Testis (tissue), 2 donors: ENCODE measurements at regions not wholly inside any gene's neighbourhood (a gene's known extent, or its start where the extent isn't known, plus 50 kb on each side); places are given as distances from the start of the nearest gene placed in this dataset.
A peak's percentile ranks its signal among the peaks of the same experiment; 100 is the strongest.

Experiments
- DNase-seq: peaks from one replicate; pipeline ENCODE4 v3.0.0-alpha.2; 2019
- H3K27ac ChIP-seq, 2 donors: fragments of 200-600 bp; sonication (generic); one replicate each; pipeline ENCODE4 v1.5.1; 2019
- H3K27me3 ChIP-seq: fragments of 200-600 bp; sonication (generic); one replicate; pipeline ENCODE4 v1.5.1; 2019
- H3K36me3 ChIP-seq: fragments of 200-600 bp; sonication (generic); one replicate; pipeline ENCODE4 v1.5.1; 2017; ENCODE audit warnings: low read depth; ENCODE audit errors: missing control alignments
- H3K4me1 ChIP-seq: fragments of 200-600 bp; sonication (generic); one replicate; pipeline ENCODE4 v1.5.1; 2019
- H3K4me3 ChIP-seq, 2 donors: fragments of 200-600 bp; sonication (generic); one replicate each; pipeline ENCODE4 v1.5.1; 2017 to 2019
- H3K9me3 ChIP-seq: fragments of 200-600 bp; sonication (generic); one replicate; pipeline ENCODE4 v1.5.1; 2017
- POLR2A ChIP-seq: fragments of 450-650 bp; IDR thresholded peaks from one replicate; pipeline ENCODE4 v1.6.1; 2017; ENCODE audit warnings: antibody characterized with exemption, mild to moderate bottlenecking, moderate library complexity
- WGBS, 2 donors: methylation state at CpG; one replicate each; pipeline ENCODE4 v1.1.5; 2018; 5-methylcytosine and 5-hydroxymethylcytosine counted together
- intact Hi-C: fragments of 100-400 bp; cut with DNase I; formaldehyde crosslinking; loops from one replicate; pipeline ENCODE4 v1.15.1; 2023; ENCODE audit warnings: low total_unique reads
- TF ChIP-seq, protein P1 (sequence below), 3 experiments: fragments of 450-650 bp in 2 of 3; fragments of 200-600 bp in 1 of 3; sonication (generic) in 1 of 3; IDR thresholded peaks; one replicate each; pipeline ENCODE4 v1.5.1; 2016 to 2019; ENCODE audit warnings: antibody characterized with exemption in 3 of 3, mild to moderate bottlenecking in 2 of 3, moderate library complexity in 1 of 3

DNA sequence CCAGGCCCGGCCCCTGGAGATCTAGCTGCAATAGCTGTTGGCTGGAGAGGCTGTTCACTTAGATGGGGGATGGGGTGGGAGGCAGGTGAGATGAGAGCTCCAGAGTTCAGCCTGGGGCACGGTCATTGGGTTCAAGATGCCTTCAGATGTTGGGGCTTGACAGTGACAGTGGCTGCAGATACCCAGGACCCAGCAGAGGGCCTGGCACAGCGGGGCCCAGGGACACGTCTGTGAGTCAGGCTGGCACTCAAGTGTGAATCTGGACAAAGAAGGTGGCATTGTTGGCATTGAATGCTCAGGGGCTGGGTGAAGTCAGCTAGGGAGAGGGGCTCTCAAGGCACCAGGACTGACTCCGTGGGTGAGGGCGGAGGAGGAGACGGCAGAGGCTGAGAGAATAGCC is 328.1 kb downstream of the SEC14L1 start:
- H3K36me3 ChIP-seq = no peaks in the 10 kb centered on the region
- no peak for DNase-seq
- no peaks in the 10 kb centered on the region for H3K9me3 ChIP-seq
- H3K27me3 ChIP-seq = no peaks in the 10 kb centered on the region
- TF ChIP-seq, protein P1, sequence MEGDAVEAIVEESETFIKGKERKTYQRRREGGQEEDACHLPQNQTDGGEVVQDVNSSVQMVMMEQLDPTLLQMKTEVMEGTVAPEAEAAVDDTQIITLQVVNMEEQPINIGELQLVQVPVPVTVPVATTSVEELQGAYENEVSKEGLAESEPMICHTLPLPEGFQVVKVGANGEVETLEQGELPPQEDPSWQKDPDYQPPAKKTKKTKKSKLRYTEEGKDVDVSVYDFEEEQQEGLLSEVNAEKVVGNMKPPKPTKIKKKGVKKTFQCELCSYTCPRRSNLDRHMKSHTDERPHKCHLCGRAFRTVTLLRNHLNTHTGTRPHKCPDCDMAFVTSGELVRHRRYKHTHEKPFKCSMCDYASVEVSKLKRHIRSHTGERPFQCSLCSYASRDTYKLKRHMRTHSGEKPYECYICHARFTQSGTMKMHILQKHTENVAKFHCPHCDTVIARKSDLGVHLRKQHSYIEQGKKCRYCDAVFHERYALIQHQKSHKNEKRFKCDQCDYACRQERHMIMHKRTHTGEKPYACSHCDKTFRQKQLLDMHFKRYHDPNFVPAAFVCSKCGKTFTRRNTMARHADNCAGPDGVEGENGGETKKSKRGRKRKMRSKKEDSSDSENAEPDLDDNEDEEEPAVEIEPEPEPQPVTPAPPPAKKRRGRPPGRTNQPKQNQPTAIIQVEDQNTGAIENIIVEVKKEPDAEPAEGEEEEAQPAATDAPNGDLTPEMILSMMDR (IDR thresholded peaks at IDR 0.05) = no peak
- no peak for TF ChIP-seq POLR2A
- 87 to 89% methylated on average over 7 of the region's 7 CpGs for WGBS, 2 donors
- H3K4me1 ChIP-seq = peaks cover 60% of the 10 kb centered on the region
- intact Hi-C loops = no loop called here
- H3K4me3 ChIP-seq = no peak overlapping the region
- H3K27ac ChIP-seq = no peak overlapping the region

DNA sequence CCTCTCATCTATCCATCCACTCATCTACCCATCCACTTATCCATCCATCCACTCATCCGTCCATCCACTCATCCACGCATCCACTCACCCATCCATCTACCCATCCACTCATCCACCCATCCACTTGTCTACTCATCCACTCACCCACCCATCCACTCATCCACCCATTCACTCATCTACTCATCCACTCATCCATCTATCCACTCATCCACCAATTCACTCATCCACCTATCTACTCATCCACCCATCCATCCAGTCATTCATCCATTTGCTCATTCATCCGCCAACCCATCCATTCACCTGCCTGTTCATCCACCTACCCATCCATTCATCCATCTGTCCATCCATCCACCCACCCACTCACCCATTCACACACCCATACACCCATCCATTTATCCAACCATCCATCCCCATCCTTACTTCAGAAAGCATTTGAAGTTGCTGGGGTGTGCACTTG is 329.6 kb downstream of the SEC14L1 start:
- H3K36me3 ChIP-seq = no peaks in the 10 kb centered on the region
- no peak for DNase-seq
- no peaks in the 10 kb centered on the region for H3K27me3 ChIP-seq
- intact Hi-C loops = no loop called here
- H3K27ac ChIP-seq = peak overlapping the region; percentile 16 to 51
- WGBS, 2 donors = 96 to 97% methylated on average over 3 of the region's 3 CpGs
- TF ChIP-seq, protein P1 (IDR thresholded peaks at IDR 0.05) = no peak
- TF ChIP-seq POLR2A = no peak
- peaks cover 71% of the 10 kb centered on the region for H3K4me1 ChIP-seq
- H3K4me3 ChIP-seq = no peak overlapping the region
- H3K9me3 ChIP-seq = no peaks in the 10 kb centered on the region

DNA sequence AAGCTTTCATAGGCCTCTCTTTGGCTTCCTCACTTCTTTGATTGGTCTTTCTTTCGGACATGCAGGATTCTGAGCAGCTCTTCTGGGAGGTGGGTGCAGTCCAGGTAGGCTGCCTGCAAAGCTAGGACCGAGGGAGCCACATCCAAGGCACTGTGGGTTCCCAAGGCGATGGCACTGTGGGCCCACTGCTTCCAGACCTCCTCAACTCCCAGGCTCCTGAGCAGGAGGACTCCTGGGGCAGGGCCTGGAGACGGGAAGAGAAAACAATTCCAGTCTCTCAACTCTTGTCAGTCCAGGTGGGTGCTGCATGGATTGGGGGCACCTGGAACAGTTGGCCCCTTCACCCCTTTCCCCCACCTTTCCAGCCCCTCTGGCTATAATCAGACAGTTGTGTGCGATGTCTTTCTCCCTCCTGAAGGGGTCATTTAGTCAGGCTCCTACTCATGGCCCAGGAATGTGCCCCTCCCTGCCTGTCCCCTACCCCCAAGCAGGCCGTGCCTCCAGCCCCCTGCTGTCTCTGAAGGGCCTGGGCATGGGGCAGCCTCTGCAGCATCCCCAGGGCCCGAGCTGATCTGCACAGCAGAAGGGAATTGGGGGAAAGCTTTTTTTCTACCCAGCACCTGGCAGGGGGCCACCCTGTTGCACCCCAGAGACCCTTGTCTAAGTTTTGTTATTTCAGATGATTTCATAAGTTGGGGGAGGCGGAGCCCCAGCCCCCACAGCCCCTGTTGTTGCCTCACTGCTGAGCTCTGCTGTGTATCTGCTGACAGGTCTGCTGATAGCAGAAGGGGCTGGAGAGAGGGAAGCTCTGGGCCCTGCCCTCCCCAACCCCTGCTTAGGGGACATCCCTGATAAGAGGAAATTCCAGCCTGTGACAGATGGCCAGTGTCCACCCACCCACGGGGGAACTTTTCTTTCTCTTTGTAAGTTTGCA is 330.3 kb downstream of the SEC14L1 start:
- 59% methylated on average over 8 to 9 of the region's 9 CpGs for WGBS, 2 donors
- no peaks in the 10 kb centered on the region for H3K27me3 ChIP-seq
- TF ChIP-seq POLR2A = no peak
- TF ChIP-seq, protein P1 (IDR thresholded peaks at IDR 0.05) = no peak
- no peaks in the 10 kb centered on the region for H3K9me3 ChIP-seq
- H3K4me3 ChIP-seq = no peak overlapping the region
- H3K4me1 ChIP-seq = peaks cover 71% of the 10 kb centered on the region
- intact Hi-C loops = no loop called here
- no peak for DNase-seq
- H3K27ac ChIP-seq = peak overlapping the region; percentile 16 to 51
- H3K36me3 ChIP-seq = no peaks in the 10 kb centered on the region

DNA sequence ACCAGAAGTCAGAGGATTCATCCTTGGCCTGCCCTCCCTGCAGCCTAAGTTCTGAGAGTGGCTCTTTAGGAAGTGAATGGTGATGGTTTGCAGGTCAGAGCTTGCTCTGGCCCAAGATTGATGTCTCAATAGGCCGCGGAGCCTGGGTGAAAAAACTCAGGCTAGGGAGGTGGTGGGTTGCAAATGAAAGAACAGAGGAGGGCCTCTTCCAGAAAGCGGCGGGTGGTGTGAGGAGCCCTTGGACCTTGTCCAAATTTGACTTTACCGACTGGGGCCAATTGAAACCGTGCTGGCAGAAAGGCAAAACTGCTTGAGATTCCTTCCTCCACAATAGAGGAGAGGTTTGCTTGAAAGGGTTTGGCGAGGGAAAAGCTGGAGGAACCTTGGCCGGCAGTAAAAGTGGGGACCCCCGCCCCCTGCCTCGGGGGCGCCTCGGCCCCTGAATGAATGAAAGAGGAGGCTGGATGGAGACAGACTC is 331.3 kb downstream of the SEC14L1 start:
- peak; percentile 65 for DNase-seq

More for the DNA sequence above, 331.3 kb downstream of the SEC14L1 start:
- H3K4me3 ChIP-seq = no peak overlapping the region
- TF ChIP-seq POLR2A = no peak
- TF ChIP-seq, protein P1 (IDR thresholded peaks at IDR 0.05) = no peak
- no peaks in the 10 kb centered on the region for H3K27me3 ChIP-seq
- WGBS, 2 donors = 18 to 28% methylated on average over 12 of the region's 12 CpGs
- H3K9me3 ChIP-seq = no peaks in the 10 kb centered on the region
- no peaks in the 10 kb centered on the region for H3K36me3 ChIP-seq
- H3K4me1 ChIP-seq = peaks cover 71% of the 10 kb centered on the region
- H3K27ac ChIP-seq = peak overlapping the region in 1 of 2 donors; percentile 16
- intact Hi-C loops = no loop called here
